ENCODE measurements at regions not wholly inside any gene's neighbourhood (a gene's known extent, or its start where the extent isn't known, plus 50 kb on each side); places are given as distances from the start of the nearest gene placed in this dataset.

- Histone ChIP-seq H3K9ac (ENCODE audit: insufficient read depth, low read depth, low read length) (no peak overlapping the region), H4K20me1 (ENCODE audit: insufficient read depth, low read length) (no peaks in the 10 kb centered on the region), H3K27me3 (ENCODE audit: control insufficient read depth in 1 of 2, insufficient read depth in 2 of 2, low read length in 2 of 2) (no peaks in the 10 kb centered on the region), H3K4me3 (replicated peaks in 1 of 3; ENCODE audit: insufficient read depth in 1 of 3, low read depth in 2 of 3, low read length in 3 of 3) (no peak overlapping the region), H3K36me3 (replicated peaks in 1 of 2; ENCODE audit: control insufficient read depth in 1 of 2, insufficient read depth in 2 of 2, low read length in 2 of 2) (no peaks in the 10 kb centered on the region), H3K4me2 (ENCODE audit: low read depth, low read length) (no peak overlapping the region), H3K4me1 (ENCODE audit: insufficient read depth, low read length) (no peaks in the 10 kb centered on the region), H3K9me3 (ENCODE audit: low read length) (no peaks in the 10 kb centered on the region), H3K79me2 (ENCODE audit: insufficient read depth, low read length) (no peaks in the 10 kb centered on the region), H3K27ac (ENCODE audit: extremely low read length, insufficient read depth, low read length) (no peak overlapping the region), H2AFZ (ENCODE audit: low read length) (no peak overlapping the region)
- ChIA-PET POLR2A (no interaction called here), CTCF (ENCODE audit: low intra/inter-chr PET ratio, low total read pairs) (no interaction called here)
- BruUV-seq (replicated peaks): no TSS peak
- intact Hi-C loops (cut with micrococcal nuclease; ENCODE audit: unreplicated experiment): no loop called here
- no peak for ATAC-seq
- WGBS (ENCODE audit: low lambda C conversion rate): 0% methylated on average over 2 of the region's 2 CpGs
- DNase-seq (ENCODE audit: low spot score): no peak
- FAIRE-seq: no peak
- in situ Hi-C loops (cut with HindIII; ENCODE audit: extremely low pct_ligation_motif_present, low pct_unique_long_range_greater_than_20kb): no loop called here
- no peak for TF ChIP-seq ZNF646 (CRISPR knock-in tag; IDR thresholded peaks at IDR 0.05)
- no peak for TF ChIP-seq CTCF (CRISPR knock-in tag; IDR thresholded peaks at IDR 0.05)
- no peak for TF ChIP-seq PTBP1 (IDR thresholded peaks at IDR 0.05; ENCODE audit: low read depth, low read length, poor library complexity, severe bottlenecking)
- TF ChIP-seq NR2F2 (IDR thresholded peaks at IDR 0.05; ENCODE audit: borderline replicate concordance, low read depth): no peak
- no peak for TF ChIP-seq ATF7-NPFF (CRISPR knock-in tag; IDR thresholded peaks at IDR 0.05; ENCODE audit: low read depth)
- TF ChIP-seq CSRNP2 (CRISPR knock-in tag; conservative IDR thresholded peaks at IDR 0.05; ENCODE audit: low read depth): no peak
- no peak for TF ChIP-seq NFYC (CRISPR knock-in tag; IDR thresholded peaks at IDR 0.05)
- TF ChIP-seq ZNF230 (CRISPR knock-in tag; IDR thresholded peaks at IDR 0.05): no peak
- no peak for TF ChIP-seq ARHGAP35 (CRISPR knock-in tag; IDR thresholded peaks at IDR 0.05; ENCODE audit: borderline replicate concordance)
- TF ChIP-seq, protein P1, sequence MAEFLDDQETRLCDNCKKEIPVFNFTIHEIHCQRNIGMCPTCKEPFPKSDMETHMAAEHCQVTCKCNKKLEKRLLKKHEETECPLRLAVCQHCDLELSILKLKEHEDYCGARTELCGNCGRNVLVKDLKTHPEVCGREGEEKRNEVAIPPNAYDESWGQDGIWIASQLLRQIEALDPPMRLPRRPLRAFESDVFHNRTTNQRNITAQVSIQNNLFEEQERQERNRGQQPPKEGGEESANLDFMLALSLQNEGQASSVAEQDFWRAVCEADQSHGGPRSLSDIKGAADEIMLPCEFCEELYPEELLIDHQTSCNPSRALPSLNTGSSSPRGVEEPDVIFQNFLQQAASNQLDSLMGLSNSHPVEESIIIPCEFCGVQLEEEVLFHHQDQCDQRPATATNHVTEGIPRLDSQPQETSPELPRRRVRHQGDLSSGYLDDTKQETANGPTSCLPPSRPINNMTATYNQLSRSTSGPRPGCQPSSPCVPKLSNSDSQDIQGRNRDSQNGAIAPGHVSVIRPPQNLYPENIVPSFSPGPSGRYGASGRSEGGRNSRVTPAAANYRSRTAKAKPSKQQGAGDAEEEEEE (CRISPR knock-in tag; IDR thresholded peaks at IDR 0.05; ENCODE audit: borderline replicate concordance): no peak
- no peak for TF ChIP-seq CREB3 (CRISPR knock-in tag; IDR thresholded peaks at IDR 0.05)
- no peak for TF ChIP-seq ZSCAN9 (CRISPR knock-in tag; IDR thresholded peaks at IDR 0.05; ENCODE audit: borderline replicate concordance)
- TF ChIP-seq NFIB (CRISPR knock-in tag; IDR thresholded peaks at IDR 0.05; ENCODE audit: borderline replicate concordance): no peak
Measured at GRCh38 chr18:64981915-64982314, 768.9 kb upstream of the CDH7 start.
